Right atrium auricular region (tissue), 2 donors: ENCODE measurements at regions not wholly inside any gene's neighbourhood (a gene's known extent, or its start where the extent isn't known, plus 50 kb on each side); places are given as distances from the start of the nearest gene placed in this dataset.
A peak's percentile ranks its signal among the peaks of the same experiment; 100 is the strongest.

Experiments
- DNase-seq: peaks from one replicate; pipeline ENCODE4 v3.0.0-alpha.2; 2019; ENCODE audit warnings: low spot score
- H3K27ac ChIP-seq, 2 donors: fragments of 200-600 bp; sonication (generic); 1 replicate in 1 of 2; 2 replicates in 1 of 2; pipeline ENCODE4 v1.5.1; 2016 to 2019
- H3K27me3 ChIP-seq, 2 donors: fragments of 200-600 bp; sonication (generic); one replicate each; pipeline versions ENCODE4 v1.5.1 to v1.6.0; 2017 to 2019
- H3K36me3 ChIP-seq: fragments of 200-600 bp; sonication (generic); one replicate; pipeline ENCODE4 v1.5.1; 2016
- H3K4me1 ChIP-seq, 2 donors: fragments of 200-600 bp; sonication (generic); one replicate each; pipeline versions ENCODE4 v1.5.1 to v1.6.0; 2017 to 2019
- H3K4me3 ChIP-seq, 2 donors: fragments of 200-600 bp; sonication (generic); 1 replicate in 1 of 2; 2 replicates in 1 of 2; pipeline ENCODE4 v1.5.1; 2017 to 2019; ENCODE audit warnings: mild to moderate bottlenecking in 1 of 2, moderate library complexity in 1 of 2
- H3K9me3 ChIP-seq, 2 donors: fragments of 200-600 bp; sonication (generic); one replicate each; pipeline ENCODE4 v1.5.1; 2019
- TF ChIP-seq, protein P1 (sequence below), 2 donors: fragments of 200-600 bp; sonication (generic); IDR thresholded peaks; one replicate each; pipeline ENCODE4 v1.5.1; 2019; ENCODE audit warnings: antibody characterized with exemption in 2 of 2

DNA sequence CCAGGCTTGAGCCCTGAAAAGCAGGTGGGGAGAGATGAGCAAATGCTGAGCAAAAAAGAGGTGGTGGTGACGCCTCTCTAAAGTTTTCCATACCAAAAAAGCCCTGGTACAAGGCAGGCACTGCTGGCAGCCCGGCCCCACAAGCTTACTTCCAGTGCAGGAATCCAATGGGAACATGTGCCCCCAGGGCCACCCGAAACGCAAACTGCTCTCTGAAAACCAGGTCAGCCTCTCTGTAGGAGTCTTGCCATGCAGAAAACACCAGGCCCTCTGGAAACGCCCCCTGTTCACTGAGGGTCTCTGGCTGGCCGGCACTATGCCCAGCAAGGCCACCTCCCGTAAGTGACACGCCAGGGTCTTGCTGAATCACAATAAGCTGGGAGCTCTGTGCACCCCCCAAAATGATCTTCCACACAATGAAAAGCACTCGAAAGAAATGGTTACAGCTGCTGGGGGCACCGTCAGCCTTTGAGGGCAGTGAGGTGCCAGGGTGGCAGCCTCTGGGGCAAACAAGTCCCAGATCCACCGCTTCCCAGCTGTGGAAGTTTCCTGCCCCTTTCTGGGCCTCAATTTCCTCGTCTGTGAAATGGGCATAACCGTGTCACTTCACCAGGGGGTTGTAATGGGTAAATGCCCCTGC is 170.5 kb downstream of the TOMM20 start:
- Histone ChIP-seq H3K27ac (no peak overlapping the region), H3K4me3 (no peak overlapping the region), H3K27me3 (no peaks in the 10 kb centered on the region), H3K9me3 (no peaks in the 10 kb centered on the region), H3K4me1 (peaks cover 0 to 57% of the 10 kb centered on the region in 2 donors), H3K36me3 (no peaks in the 10 kb centered on the region)
- TF ChIP-seq, protein P1, sequence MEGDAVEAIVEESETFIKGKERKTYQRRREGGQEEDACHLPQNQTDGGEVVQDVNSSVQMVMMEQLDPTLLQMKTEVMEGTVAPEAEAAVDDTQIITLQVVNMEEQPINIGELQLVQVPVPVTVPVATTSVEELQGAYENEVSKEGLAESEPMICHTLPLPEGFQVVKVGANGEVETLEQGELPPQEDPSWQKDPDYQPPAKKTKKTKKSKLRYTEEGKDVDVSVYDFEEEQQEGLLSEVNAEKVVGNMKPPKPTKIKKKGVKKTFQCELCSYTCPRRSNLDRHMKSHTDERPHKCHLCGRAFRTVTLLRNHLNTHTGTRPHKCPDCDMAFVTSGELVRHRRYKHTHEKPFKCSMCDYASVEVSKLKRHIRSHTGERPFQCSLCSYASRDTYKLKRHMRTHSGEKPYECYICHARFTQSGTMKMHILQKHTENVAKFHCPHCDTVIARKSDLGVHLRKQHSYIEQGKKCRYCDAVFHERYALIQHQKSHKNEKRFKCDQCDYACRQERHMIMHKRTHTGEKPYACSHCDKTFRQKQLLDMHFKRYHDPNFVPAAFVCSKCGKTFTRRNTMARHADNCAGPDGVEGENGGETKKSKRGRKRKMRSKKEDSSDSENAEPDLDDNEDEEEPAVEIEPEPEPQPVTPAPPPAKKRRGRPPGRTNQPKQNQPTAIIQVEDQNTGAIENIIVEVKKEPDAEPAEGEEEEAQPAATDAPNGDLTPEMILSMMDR (IDR thresholded peaks at IDR 0.05) = no peak
- DNase-seq = peak; percentile 56

DNA sequence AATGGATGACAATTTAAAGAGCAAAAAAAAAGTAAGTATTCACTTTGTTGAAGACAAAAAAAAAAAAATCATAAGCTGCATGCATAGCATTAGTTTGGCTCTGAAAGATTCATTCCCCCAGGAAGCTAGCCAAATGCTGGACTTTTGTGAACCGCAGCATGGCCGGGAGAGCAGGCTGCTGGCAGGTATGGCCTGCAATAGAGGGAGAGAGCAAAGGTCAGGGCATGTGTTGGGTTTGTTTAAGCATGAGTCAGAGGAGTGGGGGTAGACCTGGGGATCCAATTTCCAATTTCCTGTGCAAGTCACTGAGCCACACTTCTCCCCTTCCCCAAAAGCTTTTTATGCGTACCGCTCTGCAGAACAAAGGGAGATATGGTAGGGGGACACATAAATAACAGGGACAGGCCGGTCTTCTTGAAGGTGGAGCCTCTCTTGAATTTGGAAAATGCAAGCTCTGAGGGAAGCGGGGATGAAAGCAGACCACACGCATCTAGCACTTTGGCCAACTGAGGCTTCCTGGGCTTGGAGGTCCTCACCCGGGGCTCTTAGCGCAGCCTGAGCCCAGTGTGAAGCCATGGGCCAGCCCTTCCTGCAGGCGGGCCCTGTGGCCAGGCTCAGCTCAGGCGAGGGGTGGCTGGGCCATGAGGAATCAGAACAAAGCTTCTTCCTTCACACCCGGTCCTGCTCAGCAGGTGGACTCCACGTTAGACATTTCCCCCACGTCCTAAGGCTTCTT is 171.1 kb downstream of the TOMM20 start:
- H3K36me3 ChIP-seq = no peaks in the 10 kb centered on the region
- H3K4me3 ChIP-seq = no peak overlapping the region
- peaks cover 0 to 55% of the 10 kb centered on the region in 2 donors for H3K4me1 ChIP-seq
- H3K27me3 ChIP-seq = no peaks in the 10 kb centered on the region
- H3K9me3 ChIP-seq = no peaks in the 10 kb centered on the region
- TF ChIP-seq, protein P1 (IDR thresholded peaks at IDR 0.05) = no peak
- peak; percentile 55 for DNase-seq
- H3K27ac ChIP-seq = no peak overlapping the region

DNA sequence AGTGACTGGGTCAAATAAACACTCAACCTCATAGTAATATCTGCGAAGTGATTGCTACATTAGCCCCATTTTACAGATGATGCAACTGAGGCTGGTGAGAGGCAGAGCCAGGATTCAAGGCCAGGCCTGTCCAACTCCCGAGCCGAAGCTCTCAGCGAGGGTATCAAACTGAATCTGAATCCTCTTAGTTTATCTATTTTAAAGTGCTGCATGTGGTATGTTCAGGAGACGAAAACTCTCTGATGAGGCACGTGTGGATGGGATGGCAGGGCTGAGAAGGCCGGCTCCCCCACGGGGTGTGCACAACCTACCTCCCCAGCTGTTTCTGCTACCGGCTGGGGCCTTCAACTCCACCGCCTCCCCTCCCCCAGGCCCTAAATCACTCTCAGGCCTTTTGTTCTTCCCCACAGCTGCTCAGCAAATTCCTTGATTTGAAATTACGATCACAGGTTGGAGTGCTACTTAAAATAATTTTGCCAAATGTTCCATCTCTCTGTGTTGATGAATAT is 171.8 kb downstream of the TOMM20 start:
- no peak overlapping the region for H3K27ac ChIP-seq
- TF ChIP-seq, protein P1 (IDR thresholded peaks at IDR 0.05) = no peak

DNA sequence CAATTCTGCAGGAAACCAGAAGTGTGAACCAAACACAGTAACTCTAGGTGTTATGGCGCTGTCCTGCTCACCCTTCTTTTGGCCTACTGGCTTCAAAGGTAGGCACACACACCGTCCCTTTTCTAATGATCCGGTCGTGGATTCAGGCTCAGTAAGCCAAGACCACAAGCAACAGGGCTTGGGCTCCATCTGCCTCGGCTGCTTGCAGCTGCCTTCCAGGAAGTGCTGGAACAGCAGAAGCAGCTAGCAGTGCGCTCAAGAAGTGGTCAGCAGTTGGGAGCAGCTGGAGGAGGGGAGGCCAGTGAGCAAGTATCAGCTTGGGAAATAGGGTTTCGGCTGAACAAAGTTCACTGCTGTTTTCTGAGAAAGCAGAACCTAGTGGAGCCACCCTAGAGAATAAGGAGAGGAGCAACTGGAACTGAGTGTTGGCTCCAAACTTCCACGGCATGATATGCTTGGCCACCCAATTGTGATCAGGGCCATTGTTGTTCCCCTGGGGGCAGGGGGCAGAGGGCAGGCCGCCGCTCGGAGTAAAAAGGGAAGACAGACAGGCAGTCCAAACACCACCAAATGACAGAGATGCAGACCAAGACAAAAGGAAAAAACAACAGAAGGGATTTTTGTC is 173.4 kb downstream of the TOMM20 start:
- Histone ChIP-seq H3K36me3 (no peaks in the 10 kb centered on the region), H3K27me3 (no peaks in the 10 kb centered on the region), H3K9me3 (no peaks in the 10 kb centered on the region), H3K27ac (peak overlapping the region; percentile 64 to 74), H3K4me1 (peaks cover 0 to 35% of the 10 kb centered on the region in 2 donors), H3K4me3 (no peak overlapping the region)
- peak; percentile 82 for DNase-seq
- TF ChIP-seq, protein P1 (IDR thresholded peaks at IDR 0.05) = no peak

More for the DNA sequence above, 171.8 kb downstream of the TOMM20 start:
- peaks cover 0 to 49% of the 10 kb centered on the region in 2 donors for H3K4me1 ChIP-seq
- DNase-seq = peak; percentile 23
- no peaks in the 10 kb centered on the region for H3K9me3 ChIP-seq
- no peaks in the 10 kb centered on the region for H3K27me3 ChIP-seq
- no peak overlapping the region for H3K4me3 ChIP-seq
- no peaks in the 10 kb centered on the region for H3K36me3 ChIP-seq

DNA sequence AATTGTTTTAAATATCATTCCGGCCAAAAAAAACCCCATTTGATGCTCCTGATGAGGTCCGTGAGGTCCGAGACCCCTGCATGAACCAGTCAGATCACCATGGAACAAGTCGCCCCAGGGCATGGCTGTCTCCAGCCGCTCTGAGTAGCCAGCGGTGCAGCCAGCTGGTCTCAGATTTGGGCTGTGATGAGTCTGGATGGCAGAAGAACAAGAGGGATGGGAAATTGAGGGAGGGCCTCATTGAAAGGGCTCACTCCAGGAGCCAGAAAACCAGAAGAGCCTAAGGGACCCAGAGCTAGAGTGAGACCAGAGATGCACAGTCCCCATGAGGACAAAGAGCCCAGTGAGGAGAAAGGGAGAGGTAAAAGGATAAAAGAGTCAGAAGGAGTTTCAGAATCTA is 174.0 kb downstream of the TOMM20 start:
- H3K36me3 ChIP-seq = no peaks in the 10 kb centered on the region
- H3K27ac ChIP-seq = peak overlapping the region; percentile 64 to 74
- no peaks in the 10 kb centered on the region for H3K27me3 ChIP-seq
- H3K4me1 ChIP-seq = peaks cover 0 to 35% of the 10 kb centered on the region in 2 donors
- no peaks in the 10 kb centered on the region for H3K9me3 ChIP-seq
- no peak for DNase-seq
- TF ChIP-seq, protein P1 (IDR thresholded peaks at IDR 0.05) = no peak
- H3K4me3 ChIP-seq = no peak overlapping the region
